SK-N-SH treated with all-trans-retinoic acid at 6 μM for 48 hours (cell line): ENCODE measurements at regions not wholly inside any gene's neighbourhood (a gene's known extent, or its start where the extent isn't known, plus 50 kb on each side); places are given as distances from the start of the nearest gene placed in this dataset.

Source experiments
- ATAC-seq: fragments of 200-7000 bp; cut with Tn5 transposase; 3 replicates; pipeline ENCODE4 v1.9.1; 2020; ENCODE audit warnings: mild to moderate bottlenecking, moderate library complexity
- ARNTL ChIP-seq: fragments of 450-650 bp; formaldehyde crosslinking; IDR thresholded peaks from 2 replicates; pipeline ENCODE4 v1.5.0; 2020; ENCODE audit warnings: low read depth, mild to moderate bottlenecking, moderate library complexity, borderline replicate concordance
- BACH2 ChIP-seq: fragments of 250-450 bp; sonication (Bioruptor Pico); IDR thresholded peaks from 2 replicates; pipeline ENCODE4 v1.9.0; 2021; ENCODE audit warnings: mild to moderate bottlenecking, borderline replicate concordance
- CSDC2 ChIP-seq: fragments of 250-450 bp; sonication (Bioruptor Pico); IDR thresholded peaks from 2 replicates; pipeline ENCODE4 v1.5.0; 2020; ENCODE audit warnings: mild to moderate bottlenecking, moderate library complexity
- ESRRG ChIP-seq: fragments of 250-450 bp; sonication (Bioruptor Pico); IDR thresholded peaks from 2 replicates; pipeline ENCODE4 v1.6.1; 2021; ENCODE audit warnings: mild to moderate bottlenecking
- GLIS3 ChIP-seq: fragments of 250-450 bp; sonication (Bioruptor Pico); IDR thresholded peaks from 2 replicates; pipeline ENCODE4 v1.5.0; 2020; ENCODE audit warnings: mild to moderate bottlenecking, moderate library complexity
- ISL1 ChIP-seq: fragments of 250-450 bp; sonication (Bioruptor Pico); IDR thresholded peaks from 2 replicates; pipeline ENCODE4 v2.1.2; 2022; ENCODE audit warnings: mild to moderate bottlenecking, moderate library complexity
- OSR1 ChIP-seq: fragments of 250-450 bp; sonication (Bioruptor Pico); IDR thresholded peaks from 2 replicates; pipeline ENCODE4 v1.8.0; 2022; ENCODE audit warnings: moderate library complexity, mild to moderate bottlenecking, inconsistent platforms
- RARB ChIP-seq: fragments of 250-450 bp; sonication (Bioruptor Pico); IDR thresholded peaks from 2 replicates; pipeline ENCODE4 v1.8.0; 2021; ENCODE audit warnings: mild to moderate bottlenecking, moderate library complexity
- SNAI2 ChIP-seq: fragments of 250-450 bp; sonication (Bioruptor Pico); IDR thresholded peaks from 2 replicates; pipeline ENCODE4 v1.5.0; 2020; ENCODE audit warnings: mild to moderate bottlenecking, moderate library complexity
- TCF4 ChIP-seq: fragments of 250-450 bp; sonication (Bioruptor Pico); IDR thresholded peaks from 2 replicates; pipeline ENCODE4 v1.8.0; 2021; ENCODE audit warnings: mild to moderate bottlenecking, moderate library complexity, borderline replicate concordance
- TOX ChIP-seq: fragments of 250-450 bp; sonication (Bioruptor Pico); IDR thresholded peaks from 2 replicates; pipeline ENCODE4 v1.8.0; 2021; ENCODE audit warnings: mild to moderate bottlenecking, moderate library complexity, borderline replicate concordance
- ZC3H10 ChIP-seq: fragments of 250-450 bp; sonication (Bioruptor Pico); IDR thresholded peaks from 2 replicates; pipeline ENCODE4 v1.5.1; 2021; ENCODE audit warnings: mild to moderate bottlenecking, moderate library complexity
- ZFP3 ChIP-seq: fragments of 250-450 bp; sonication (Bioruptor Pico); IDR thresholded peaks from 2 replicates; pipeline ENCODE4 v1.5.0; 2020; ENCODE audit warnings: mild to moderate bottlenecking, moderate library complexity
- ZFP30 ChIP-seq: fragments of 450-650 bp; formaldehyde crosslinking; IDR thresholded peaks from 2 replicates; pipeline ENCODE4 v1.5.0; 2022; ENCODE audit warnings: mild to moderate bottlenecking, moderate library complexity
- ZNF70 ChIP-seq: fragments of 450-650 bp; formaldehyde crosslinking; IDR thresholded peaks from 2 replicates; pipeline ENCODE4 v1.5.0; 2020; ENCODE audit warnings: mild to moderate bottlenecking, moderate library complexity
- ZNF8 ChIP-seq: fragments of 450-650 bp; formaldehyde crosslinking; IDR thresholded peaks from 2 replicates; pipeline ENCODE4 v1.5.0; 2020; ENCODE audit warnings: mild to moderate bottlenecking, moderate library complexity
- TF ChIP-seq, protein P1 (sequence below): fragments of 250-450 bp; sonication (Bioruptor Pico); IDR thresholded peaks from 2 replicates; pipeline ENCODE4 v1.5.1; 2021; ENCODE audit warnings: mild to moderate bottlenecking, moderate library complexity
- TF ChIP-seq, protein P2 (sequence below): fragments of 250-450 bp; sonication (Bioruptor Pico); IDR thresholded peaks from 2 replicates; pipeline ENCODE4 v1.8.0; 2021; ENCODE audit warnings: low read depth, mild to moderate bottlenecking, moderate library complexity, borderline replicate concordance
- TF ChIP-seq, protein P3 (sequence below): fragments of 250-450 bp; sonication (Bioruptor Pico); IDR thresholded peaks from 2 replicates; pipeline ENCODE4 v1.5.1; 2020; ENCODE audit warnings: low read depth, mild to moderate bottlenecking, moderate library complexity
- TF ChIP-seq, protein P4 (sequence below): fragments of 250-450 bp; sonication (Bioruptor Pico); IDR thresholded peaks from 2 replicates; pipeline ENCODE4 v1.8.0; 2020; ENCODE audit warnings: mild to moderate bottlenecking, moderate library complexity, borderline replicate concordance

DNA sequence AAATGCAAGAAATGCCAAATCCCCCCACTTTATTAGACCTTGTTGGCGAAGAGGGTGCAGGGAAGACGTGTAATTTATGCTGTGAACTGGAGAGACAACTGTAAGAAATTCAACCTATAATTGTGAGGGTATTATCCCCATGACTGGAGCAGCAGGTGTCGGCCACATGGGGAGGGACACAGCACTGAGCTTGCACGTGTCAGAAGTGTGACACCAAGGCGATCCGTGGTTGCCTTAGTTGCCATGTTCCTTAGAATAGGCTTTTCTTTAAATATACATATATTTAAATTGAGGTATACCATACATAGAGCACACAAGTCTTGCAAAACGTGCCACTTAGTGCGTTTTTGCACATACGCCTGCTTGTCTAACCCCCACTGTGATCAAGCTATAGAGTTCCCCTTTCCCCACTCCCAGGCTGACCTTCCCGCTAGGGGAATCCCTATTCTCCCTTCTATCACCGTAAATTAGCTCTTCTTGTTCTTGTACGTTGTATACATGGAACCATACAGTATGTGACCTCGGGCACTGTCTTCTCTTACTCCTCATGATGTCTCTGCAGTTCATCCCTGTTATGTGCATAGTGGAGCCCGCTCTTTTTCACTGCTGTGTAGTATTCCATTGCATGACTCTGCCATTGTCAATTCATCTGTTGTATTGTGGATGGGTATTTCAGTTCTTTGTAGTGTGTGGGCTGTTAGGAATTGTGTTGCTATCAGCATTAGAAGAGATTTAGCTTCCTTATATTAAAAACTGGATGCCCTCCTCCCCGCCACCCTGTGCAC is 81.6 kb upstream of the PMEPA1 start:
- TF ChIP-seq, protein P1, sequence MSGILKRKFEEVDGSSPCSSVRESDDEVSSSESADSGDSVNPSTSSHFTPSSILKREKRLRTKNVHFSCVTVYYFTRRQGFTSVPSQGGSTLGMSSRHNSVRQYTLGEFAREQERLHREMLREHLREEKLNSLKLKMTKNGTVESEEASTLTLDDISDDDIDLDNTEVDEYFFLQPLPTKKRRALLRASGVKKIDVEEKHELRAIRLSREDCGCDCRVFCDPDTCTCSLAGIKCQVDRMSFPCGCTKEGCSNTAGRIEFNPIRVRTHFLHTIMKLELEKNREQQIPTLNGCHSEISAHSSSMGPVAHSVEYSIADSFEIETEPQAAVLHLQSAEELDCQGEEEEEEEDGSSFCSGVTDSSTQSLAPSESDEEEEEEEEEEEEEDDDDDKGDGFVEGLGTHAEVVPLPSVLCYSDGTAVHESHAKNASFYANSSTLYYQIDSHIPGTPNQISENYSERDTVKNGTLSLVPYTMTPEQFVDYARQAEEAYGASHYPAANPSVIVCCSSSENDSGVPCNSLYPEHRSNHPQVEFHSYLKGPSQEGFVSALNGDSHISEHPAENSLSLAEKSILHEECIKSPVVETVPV (CRISPR knock-in tag) = no peak
- no peak for TF ChIP-seq CSDC2
- TF ChIP-seq, protein P2, sequence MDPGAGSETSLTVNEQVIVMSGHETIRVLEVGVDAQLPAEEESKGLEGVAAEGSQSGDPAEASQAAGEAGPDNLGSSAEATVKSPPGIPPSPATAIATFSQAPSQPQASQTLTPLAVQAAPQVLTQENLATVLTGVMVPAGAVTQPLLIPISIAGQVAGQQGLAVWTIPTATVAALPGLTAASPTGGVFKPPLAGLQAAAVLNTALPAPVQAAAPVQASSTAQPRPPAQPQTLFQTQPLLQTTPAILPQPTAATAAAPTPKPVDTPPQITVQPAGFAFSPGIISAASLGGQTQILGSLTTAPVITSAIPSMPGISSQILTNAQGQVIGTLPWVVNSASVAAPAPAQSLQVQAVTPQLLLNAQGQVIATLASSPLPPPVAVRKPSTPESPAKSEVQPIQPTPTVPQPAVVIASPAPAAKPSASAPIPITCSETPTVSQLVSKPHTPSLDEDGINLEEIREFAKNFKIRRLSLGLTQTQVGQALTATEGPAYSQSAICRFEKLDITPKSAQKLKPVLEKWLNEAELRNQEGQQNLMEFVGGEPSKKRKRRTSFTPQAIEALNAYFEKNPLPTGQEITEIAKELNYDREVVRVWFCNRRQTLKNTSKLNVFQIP (CRISPR knock-in tag) = no peak
- TF ChIP-seq, protein P3, sequence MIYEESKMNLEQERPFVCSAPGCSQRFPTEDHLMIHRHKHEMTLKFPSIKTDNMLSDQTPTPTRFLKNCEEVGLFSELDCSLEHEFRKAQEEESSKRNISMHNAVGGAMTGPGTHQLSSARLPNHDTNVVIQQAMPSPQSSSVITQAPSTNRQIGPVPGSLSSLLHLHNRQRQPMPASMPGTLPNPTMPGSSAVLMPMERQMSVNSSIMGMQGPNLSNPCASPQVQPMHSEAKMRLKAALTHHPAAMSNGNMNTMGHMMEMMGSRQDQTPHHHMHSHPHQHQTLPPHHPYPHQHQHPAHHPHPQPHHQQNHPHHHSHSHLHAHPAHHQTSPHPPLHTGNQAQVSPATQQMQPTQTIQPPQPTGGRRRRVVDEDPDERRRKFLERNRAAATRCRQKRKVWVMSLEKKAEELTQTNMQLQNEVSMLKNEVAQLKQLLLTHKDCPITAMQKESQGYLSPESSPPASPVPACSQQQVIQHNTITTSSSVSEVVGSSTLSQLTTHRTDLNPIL = no peak
- no peak for TF ChIP-seq ARNTL (CRISPR knock-in tag)
- TF ChIP-seq ESRRG (CRISPR knock-in tag) = no peak
- no peak for TF ChIP-seq BACH2 (CRISPR knock-in tag)
- TF ChIP-seq TCF4 (CRISPR knock-in tag) = no peak
- no peak for ATAC-seq

DNA sequence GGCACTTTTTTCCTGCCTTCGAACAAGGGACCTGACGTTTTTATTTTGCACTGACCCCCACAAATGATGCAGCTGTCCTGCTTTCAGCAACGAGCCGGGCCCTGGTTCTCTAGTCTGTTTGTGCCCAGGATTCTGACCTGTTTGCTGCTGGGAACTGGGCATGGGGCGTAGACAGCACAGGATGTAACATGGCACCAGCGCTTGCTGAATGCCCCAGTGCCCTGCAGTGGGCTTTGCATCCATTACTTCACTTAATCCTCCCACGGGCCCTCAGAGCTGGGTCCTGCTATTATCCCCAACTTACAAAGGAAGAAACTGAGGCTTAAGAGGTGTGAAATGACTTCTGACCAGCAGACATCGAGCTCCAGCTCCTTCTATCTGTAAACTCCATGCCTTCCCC is 80.4 kb upstream of the PMEPA1 start:
- TF ChIP-seq GLIS3 (CRISPR knock-in tag) = no peak
- TF ChIP-seq ZNF8 (CRISPR knock-in tag) = no peak
- TF ChIP-seq, protein P2 (CRISPR knock-in tag) = no peak
- TF ChIP-seq ZNF70 (CRISPR knock-in tag) = no peak
- no peak for TF ChIP-seq OSR1 (CRISPR knock-in tag)
- no peak for TF ChIP-seq TCF4 (CRISPR knock-in tag)
- TF ChIP-seq ZFP3 = no peak
- no peak for TF ChIP-seq ZC3H10 (CRISPR knock-in tag)
- no peak for TF ChIP-seq ISL1 (CRISPR knock-in tag)
- TF ChIP-seq, protein P1 (CRISPR knock-in tag) = no peak
- TF ChIP-seq RARB (CRISPR knock-in tag) = no peak
- TF ChIP-seq BACH2 (CRISPR knock-in tag) = no peak
- TF ChIP-seq ZFP30 (CRISPR knock-in tag) = no peak
- TF ChIP-seq SNAI2 (CRISPR knock-in tag) = no peak
- no peak for TF ChIP-seq ESRRG (CRISPR knock-in tag)
- TF ChIP-seq, protein P4, sequence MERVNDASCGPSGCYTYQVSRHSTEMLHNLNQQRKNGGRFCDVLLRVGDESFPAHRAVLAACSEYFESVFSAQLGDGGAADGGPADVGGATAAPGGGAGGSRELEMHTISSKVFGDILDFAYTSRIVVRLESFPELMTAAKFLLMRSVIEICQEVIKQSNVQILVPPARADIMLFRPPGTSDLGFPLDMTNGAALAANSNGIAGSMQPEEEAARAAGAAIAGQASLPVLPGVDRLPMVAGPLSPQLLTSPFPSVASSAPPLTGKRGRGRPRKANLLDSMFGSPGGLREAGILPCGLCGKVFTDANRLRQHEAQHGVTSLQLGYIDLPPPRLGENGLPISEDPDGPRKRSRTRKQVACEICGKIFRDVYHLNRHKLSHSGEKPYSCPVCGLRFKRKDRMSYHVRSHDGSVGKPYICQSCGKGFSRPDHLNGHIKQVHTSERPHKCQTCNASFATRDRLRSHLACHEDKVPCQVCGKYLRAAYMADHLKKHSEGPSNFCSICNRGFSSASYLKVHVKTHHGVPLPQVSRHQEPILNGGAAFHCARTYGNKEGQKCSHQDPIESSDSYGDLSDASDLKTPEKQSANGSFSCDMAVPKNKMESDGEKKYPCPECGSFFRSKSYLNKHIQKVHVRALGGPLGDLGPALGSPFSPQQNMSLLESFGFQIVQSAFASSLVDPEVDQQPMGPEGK = no peak
- no peak for TF ChIP-seq CSDC2
- TF ChIP-seq TOX (CRISPR knock-in tag) = no peak
- TF ChIP-seq, all 23 proteins: peak for 0
- ATAC-seq = no peak
